ENCODE measurements at regions not wholly inside any gene's neighbourhood (a gene's known extent, or its start where the extent isn't known, plus 50 kb on each side); places are given as distances from the start of the nearest gene placed in this dataset.
"Not testable (repeated sequence)": the region's sequence is repeated elsewhere in the genome, so short reads cannot be mapped to it uniquely, and the experiment has no call there.

DNA sequence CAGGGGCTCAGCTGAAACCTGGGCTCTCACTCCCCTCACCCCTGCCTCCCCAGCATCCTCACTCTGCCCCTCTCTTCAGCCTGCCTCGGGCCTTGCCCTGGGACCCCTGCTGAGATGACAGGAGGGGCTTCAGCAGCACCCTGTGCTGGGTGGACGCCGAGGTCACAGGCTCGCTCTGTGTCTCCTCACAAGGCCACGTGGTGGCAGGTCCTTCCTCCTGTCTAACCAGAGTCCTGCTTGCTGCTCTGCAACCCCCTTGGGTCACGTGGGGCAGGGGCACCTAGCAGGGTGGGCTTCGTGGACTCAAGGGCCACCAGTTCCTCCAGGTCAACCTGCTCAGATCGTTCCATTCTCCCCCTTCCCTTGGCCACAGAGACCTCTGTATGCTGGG, 90.4 kb downstream of the TMEM121 start:
- H3K36me3 ChIP-seq, result no peaks in the 10 kb centered on the region
- no peak overlapping the region for H3K9ac ChIP-seq
- no peaks in the 10 kb centered on the region for H3K4me1 ChIP-seq
- H3K4me3 ChIP-seq, result no peak overlapping the region
- no peak overlapping the region for H3K27ac ChIP-seq
- peaks cover 0 to 10% (median 4%) of the 10 kb centered on the region in 11 experiments; a peak in 5 of 22 replicates for H3K9me3 ChIP-seq (replicated peaks in 1 of 11)
- H4K20me1 ChIP-seq, result no peaks in the 10 kb centered on the region
- H3K27me3 ChIP-seq, result no peaks in the 10 kb centered on the region
- H3K4me2 ChIP-seq, result no peak overlapping the region
- no peak for TF ChIP-seq Cebpa-rat (IDR thresholded peaks at IDR 0.05)

DNA sequence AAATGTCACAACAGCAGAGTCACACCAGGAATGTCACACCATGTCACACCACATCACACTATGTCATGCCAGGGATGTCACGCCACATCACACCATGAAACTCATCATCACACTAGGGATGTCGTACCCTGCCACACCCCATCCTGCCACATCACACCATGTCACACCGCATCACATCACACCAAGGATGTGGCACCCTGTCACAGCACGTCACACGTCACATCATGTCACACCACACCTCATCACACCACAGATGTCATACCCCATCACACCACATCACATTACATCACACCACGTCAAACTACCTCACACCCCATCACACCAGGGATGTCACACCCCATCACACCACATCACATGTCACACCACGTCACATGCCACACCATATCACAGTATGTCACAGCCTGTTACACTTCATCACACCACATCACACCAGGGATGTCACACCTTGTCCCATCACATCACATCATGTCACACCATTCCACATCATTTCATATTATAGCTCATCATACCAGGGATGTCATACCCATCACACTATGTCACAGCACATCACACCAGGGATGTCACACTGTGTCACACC, 90.9 kb downstream of the TMEM121 start:
- H4K20me1 ChIP-seq, result no peaks in the 10 kb centered on the region
- TF ChIP-seq Cebpa-rat (IDR thresholded peaks at IDR 0.05), result no peak
- no peaks in the 10 kb centered on the region for H3K27me3 ChIP-seq
- H3K9ac ChIP-seq, result no peak overlapping the region
- no peak overlapping the region for H3K4me2 ChIP-seq
- H3K9me3 ChIP-seq (replicated peaks in 1 of 11), result peaks cover 0 to 10% (median 4%) of the 10 kb centered on the region in 11 experiments; a peak in 5 of 22 replicates
- no peaks in the 10 kb centered on the region for H3K36me3 ChIP-seq
- H3K27ac ChIP-seq, result no peak overlapping the region
- H3K4me3 ChIP-seq, result no peak overlapping the region
- H3K4me1 ChIP-seq, result no peaks in the 10 kb centered on the region

DNA sequence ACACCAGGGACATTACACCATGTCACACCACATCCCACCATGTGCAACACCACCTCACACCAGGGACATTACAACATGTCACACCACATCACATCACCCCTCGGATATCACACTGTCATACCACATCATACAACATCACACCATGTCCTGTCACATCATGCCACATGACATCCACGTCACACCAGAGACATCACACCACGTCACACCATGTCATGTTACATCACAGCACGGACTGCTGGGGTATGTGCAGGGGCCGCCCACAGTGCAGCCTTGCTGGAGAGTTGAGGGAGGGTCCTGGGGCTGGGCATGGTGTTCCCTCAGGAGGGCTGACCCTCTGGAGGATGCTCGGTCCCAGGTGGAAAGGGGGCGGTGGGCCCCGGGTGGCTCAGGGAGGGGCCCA, 91.4 kb downstream of the TMEM121 start:
- H3K9me3 ChIP-seq (replicated peaks in 1 of 11), result peaks cover 0 to 10% (median 4%) of the 10 kb centered on the region in 11 experiments; a peak in 5 of 22 replicates
- H3K4me2 ChIP-seq, H3K27me3 ChIP-seq, H3K4me1 ChIP-seq, H3K27ac ChIP-seq, H3K4me3 ChIP-seq, H4K20me1 ChIP-seq, H3K36me3 ChIP-seq, H3K9ac ChIP-seq: not testable (repeated sequence)

DNA sequence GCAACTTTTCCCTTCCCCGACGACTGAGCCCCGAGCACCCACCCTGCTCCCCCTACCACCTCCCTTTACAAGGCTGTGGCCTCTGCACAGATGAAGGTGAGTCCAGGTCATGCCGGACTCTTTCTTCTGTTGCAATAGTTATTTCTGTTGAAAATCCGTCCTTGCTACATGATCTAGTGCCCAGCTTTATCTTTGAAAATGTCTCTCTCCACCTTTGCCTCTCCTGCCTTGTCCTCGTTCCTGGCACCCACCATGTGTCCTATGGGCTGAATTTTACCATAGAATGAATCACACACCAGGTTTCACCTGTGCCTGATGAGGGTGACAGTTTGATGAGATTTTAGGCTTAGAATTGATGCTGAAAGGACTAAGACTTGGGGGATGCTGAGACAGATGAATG, 92.9 kb downstream of the TMEM121 start:
- peaks cover 0 to 10% (median 4%) of the 10 kb centered on the region in 11 experiments; a peak in 5 of 22 replicates for H3K9me3 ChIP-seq (replicated peaks in 1 of 11)
- H3K9ac ChIP-seq, H3K4me2 ChIP-seq, H3K36me3 ChIP-seq, H3K4me3 ChIP-seq, H3K4me1 ChIP-seq, H4K20me1 ChIP-seq, H3K27ac ChIP-seq, H3K27me3 ChIP-seq: not testable (repeated sequence)

DNA sequence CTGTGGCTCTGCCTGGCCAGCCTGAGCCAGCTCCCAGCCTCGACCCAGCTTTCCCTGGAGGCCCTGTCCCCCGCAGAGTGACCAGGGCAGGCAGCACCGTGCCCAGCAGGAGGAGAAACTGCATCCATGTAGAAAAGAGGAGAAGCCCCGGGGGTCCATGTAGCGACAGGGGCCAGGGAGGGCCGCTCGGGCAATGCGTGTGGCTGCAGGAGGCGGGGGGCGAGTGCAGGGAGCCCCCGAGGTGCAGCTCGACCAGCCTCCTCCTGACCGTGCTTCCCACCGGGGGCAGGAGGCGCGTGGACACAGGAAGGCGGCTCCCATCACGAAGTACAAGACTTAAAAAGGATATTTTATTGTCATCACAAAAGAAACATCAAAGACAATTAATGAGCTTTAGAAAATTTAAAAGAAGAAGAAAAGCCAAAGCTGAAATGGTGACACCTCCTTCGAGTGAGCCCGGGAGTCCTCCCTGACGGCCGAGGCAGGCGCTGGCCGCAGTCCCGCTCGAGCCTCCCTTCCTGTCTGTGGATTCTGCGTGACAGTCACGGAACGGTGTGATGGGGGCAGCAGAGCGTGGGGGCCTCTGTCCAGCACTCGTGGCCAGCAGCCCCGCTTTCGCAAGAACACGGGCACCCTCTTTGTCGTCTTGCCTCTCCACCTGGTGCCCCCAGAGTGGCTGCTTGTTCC, 93.9 kb downstream of the TMEM121 start:
- not testable (repeated sequence) for H3K27me3 ChIP-seq, H4K20me1 ChIP-seq, H3K9ac ChIP-seq, H3K36me3 ChIP-seq, H3K27ac ChIP-seq, H3K4me1 ChIP-seq, H3K4me3 ChIP-seq, H3K4me2 ChIP-seq
- peaks cover 0 to 10% (median 4%) of the 10 kb centered on the region in 11 experiments; a peak in 5 of 22 replicates for H3K9me3 ChIP-seq (replicated peaks in 1 of 11)

DNA sequence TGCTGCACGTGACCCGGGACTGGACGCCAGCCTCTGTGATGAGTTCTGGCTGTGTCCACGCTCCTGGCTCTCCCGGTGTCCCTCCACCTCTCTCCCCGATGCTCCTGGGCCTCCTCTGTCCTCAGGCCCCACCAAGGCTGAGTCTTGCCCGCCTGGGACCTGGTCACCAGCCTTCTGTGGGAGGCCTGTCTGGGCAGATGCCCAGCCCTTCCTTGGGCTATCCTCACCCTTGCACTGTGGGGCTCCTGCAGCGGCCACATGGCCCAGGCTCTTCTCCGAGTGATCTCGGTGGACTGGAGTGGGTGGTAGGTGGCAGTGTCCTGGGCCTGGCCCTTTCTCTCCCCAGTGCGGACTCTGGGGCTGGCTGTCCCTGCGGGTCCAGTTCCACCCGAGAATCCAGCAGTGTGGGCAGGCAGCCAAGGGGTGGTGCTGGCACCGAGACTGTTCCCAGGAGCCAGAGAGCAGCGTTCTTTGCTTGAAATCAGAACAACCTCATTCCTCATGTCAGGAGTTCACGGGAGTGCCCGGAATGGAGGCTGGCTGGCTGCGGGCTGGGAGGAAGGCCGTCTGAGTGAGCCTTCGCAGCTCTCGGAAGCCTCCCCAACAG, 94.6 kb downstream of the TMEM121 start:
- H4K20me1 ChIP-seq, H3K27ac ChIP-seq, H3K36me3 ChIP-seq, H3K4me1 ChIP-seq, H3K27me3 ChIP-seq, H3K4me2 ChIP-seq, H3K9ac ChIP-seq, H3K4me3 ChIP-seq: not testable (repeated sequence)
- peaks cover 0 to 10% (median 4%) of the 10 kb centered on the region in 11 experiments; a peak in 5 of 22 replicates for H3K9me3 ChIP-seq (replicated peaks in 1 of 11)

DNA sequence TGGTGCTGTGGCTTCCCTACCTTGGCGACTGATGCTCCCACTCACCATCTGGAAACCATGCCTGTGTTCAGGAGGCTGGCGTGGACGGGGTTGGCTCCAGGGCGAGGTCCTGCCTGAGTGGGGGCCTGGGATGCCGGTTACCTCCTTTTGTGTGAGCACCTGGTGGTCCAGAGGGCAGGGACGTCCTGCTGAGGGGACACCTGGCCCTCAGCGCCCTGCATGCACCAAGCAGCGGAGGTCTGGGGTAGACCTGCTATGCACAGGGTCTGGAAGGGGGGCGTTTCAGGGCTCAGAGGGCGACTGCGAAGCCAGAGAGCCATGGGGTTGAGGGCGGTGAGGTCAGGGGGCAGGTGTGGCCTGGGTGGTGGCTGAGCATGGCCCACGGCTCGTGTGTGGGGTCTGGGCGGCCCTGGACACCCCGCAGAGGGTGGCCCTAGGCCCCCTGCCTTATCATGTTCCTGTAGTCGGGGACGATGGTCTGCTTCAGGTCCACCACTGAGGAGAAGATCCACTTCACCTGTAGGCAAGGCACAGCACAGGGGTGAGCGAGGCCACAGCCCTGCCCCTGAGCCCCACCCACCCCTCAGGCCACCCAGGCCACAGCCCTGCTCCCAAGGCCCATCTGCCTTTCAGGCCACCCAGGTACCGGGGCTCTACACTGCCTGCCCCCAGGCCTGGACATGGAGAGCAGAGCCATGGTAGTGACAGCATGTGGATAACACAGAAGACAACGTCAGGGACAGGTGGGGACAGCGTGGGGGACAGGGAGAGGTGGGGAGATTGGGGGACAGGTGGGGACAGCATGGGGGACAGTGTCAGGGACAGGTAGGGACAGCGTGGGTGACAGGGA, 95.3 kb downstream of the TMEM121 start:
- not testable (repeated sequence) for H4K20me1 ChIP-seq, H3K4me1 ChIP-seq, H3K9ac ChIP-seq, H3K36me3 ChIP-seq, H3K27me3 ChIP-seq, H3K27ac ChIP-seq, H3K4me3 ChIP-seq, H3K4me2 ChIP-seq
- H3K9me3 ChIP-seq (replicated peaks in 1 of 11), result peaks cover 0 to 10% (median 4%) of the 10 kb centered on the region in 11 experiments; a peak in 5 of 22 replicates

DNA sequence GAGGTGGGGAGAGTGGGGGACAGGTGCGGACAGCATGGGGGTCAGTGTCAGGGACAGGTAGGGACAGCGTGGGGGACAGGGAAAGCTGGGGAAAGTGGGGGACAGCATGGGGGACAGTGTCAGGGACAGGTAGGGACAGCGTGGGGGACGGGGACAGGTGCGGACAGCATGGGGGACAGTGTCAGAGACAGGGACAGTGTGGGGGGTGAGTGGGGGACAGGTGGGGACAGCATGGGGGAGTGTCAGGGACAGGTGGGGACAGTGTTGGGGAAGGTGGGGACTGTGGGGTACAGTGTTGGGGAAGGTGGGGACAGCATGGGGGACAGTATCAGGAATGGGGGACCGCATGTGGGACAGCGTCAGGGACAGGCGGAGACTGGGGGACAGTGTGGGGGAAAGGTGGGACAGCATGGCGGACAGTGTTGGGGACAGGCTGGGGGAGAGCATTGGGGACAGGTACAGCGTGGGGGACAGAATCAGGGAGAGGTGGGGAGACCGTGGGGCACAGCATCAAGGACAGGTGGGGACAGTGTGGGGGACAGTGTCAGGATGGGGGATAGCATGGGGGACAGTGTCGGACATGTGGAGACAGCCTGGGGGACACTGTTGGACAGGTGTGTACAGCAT, 96.1 kb downstream of the TMEM121 start:
- peaks cover 0 to 6% (median 0%) of the 10 kb centered on the region in 11 experiments; a peak in 1 of 22 replicates for H4K20me1 ChIP-seq
- H3K4me1 ChIP-seq, result peaks cover 0 to 7% (median 0%) of the 10 kb centered on the region in 10 experiments; a peak in 4 of 20 replicates
- no peak for TF ChIP-seq Cebpa-rat (IDR thresholded peaks at IDR 0.05)
- H3K27ac ChIP-seq, result no peak overlapping the region
- peaks cover 0 to 3% (median under 1%) of the 10 kb centered on the region in 11 experiments; a peak in 3 of 22 replicates for H3K9me3 ChIP-seq (replicated peaks in 1 of 11)
- H3K27me3 ChIP-seq, result no peaks in the 10 kb centered on the region
- no peaks in the 10 kb centered on the region for H3K36me3 ChIP-seq
- no peak overlapping the region for H3K4me2 ChIP-seq
- no peak overlapping the region for H3K4me3 ChIP-seq
- H3K9ac ChIP-seq, result no peak overlapping the region

DNA sequence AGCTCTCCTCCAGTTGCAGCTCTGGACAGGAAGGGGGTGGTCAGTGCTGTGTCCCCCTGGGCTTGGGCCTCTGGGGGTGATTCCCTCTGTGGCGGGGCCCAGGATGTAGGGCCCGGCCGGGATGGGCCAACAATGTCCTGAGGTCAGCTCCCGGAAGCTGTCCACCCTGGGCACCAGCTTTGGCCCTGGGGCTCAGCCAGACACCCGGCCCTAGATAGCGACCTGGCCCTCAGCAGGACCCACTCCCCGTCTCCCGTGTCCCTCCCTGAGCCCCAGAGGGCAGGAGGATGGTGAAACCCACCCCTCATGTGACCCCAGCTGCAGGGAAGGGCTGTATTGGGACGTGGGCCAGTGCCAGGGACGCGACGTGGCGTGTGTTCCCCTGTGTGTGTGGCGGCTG, 96.8 kb downstream of the TMEM121 start:
- not testable (repeated sequence) for H3K36me3 ChIP-seq

DNA sequence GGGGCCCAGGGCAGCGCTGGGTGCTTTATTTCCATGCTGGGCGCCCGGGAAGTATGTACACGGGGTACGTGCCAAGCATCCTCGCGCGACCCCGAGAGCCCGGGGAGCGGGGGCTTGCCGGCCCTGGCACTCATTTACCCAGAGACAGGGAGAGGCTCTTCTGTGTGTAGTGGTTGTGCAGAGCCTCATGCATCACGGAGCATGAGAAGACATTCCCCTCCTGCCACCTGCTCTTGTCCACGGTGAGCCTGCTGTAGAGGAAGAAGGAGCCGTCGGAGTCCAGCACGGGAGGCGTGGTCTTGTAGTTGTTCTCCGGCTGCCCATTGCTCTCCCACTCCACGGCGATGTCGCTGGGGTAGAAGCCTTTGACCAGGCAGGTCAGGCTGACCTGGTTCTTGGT, 98.0 kb downstream of the TMEM121 start:
- H3K9me3 ChIP-seq (replicated peaks in 1 of 11); H4K20me1 ChIP-seq; H3K36me3 ChIP-seq; H3K27ac ChIP-seq; H3K4me2 ChIP-seq; H3K9ac ChIP-seq; H3K4me3 ChIP-seq; H3K27me3 ChIP-seq: not testable (repeated sequence)
- peaks cover under 1 to 11% (median 3%) of the 10 kb centered on the region in 10 experiments; a peak in 17 of 20 replicates for H3K4me1 ChIP-seq

More for the DNA sequence above, 96.8 kb downstream of the TMEM121 start:
- H3K9me3 ChIP-seq (replicated peaks in 1 of 11); H3K27ac ChIP-seq; H3K4me1 ChIP-seq; H4K20me1 ChIP-seq; H3K4me2 ChIP-seq; H3K9ac ChIP-seq; H3K27me3 ChIP-seq; H3K4me3 ChIP-seq: not testable (repeated sequence)

DNA sequence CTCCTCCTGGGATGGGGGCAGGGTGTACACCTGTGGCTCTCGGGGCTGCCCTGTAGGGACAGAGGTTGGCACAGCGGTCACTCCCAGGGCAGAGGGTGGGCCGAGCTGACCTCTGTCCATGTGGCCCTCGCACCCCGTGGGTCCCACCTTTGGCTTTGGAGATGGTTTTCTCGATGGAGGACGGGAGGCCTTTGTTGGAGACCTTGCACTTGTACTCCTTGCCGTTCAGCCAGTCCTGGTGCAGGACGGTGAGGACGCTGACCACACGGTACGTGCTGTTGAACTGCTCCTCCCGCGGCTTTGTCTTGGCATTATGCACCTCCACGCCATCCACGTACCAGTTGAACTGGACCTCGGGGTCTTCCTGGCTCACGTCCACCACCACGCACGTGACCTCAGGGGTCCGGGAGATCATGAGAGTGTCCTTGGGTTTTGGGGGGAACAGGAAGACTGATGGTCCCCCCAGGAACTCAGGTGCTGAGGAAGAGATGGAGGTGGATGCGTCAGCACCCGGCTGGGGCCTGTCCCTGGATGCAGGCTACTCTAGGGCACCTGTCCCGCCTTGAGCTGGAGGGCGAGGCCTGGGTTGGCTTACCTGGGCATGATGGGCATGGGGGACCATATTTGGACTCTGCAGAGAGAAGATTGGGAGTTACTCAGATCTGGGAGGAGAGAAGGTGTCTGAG, 98.5 kb downstream of the TMEM121 start:
- H3K9me3 ChIP-seq (replicated peaks in 1 of 11); H4K20me1 ChIP-seq; H3K27ac ChIP-seq; H3K27me3 ChIP-seq; H3K4me2 ChIP-seq; H3K36me3 ChIP-seq; H3K4me3 ChIP-seq; H3K9ac ChIP-seq: not testable (repeated sequence)
- peaks cover 5 to 16% (median 8%) of the 10 kb centered on the region in 10 experiments; a peak in 18 of 20 replicates for H3K4me1 ChIP-seq

DNA sequence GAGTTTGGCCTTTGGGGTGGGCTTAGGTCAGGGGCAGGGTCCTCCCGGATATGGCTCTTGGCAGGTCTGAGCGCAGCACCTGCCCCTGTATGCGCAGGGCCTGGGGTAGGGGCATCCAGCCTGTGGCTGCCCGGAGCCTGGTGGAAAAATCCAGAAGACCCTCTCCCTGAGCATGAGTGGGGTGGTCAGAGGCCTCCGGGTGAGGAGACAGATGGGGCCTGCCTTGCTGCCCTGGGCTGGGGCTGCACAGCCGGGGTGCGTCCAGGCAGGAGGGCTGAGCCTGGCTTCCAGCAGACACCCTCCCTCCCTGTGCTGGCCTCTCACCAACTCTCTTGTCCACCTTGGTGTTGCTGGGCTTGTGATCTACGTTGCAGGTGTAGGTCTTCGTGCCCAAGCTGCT, 99.1 kb downstream of the TMEM121 start:
- H3K27me3 ChIP-seq; H3K4me2 ChIP-seq; H3K27ac ChIP-seq; H3K9ac ChIP-seq; H3K36me3 ChIP-seq; H4K20me1 ChIP-seq; H3K9me3 ChIP-seq (replicated peaks in 1 of 11); H3K4me3 ChIP-seq: not testable (repeated sequence)
- H3K4me1 ChIP-seq, result peaks cover 5 to 17% (median 9%) of the 10 kb centered on the region in 10 experiments; a peak in 18 of 20 replicates

Data from BLaER1 treated with 17β-estradiol and CSF1 and Interleukin-3, amounts not matched to agents 10 nM and 100 nM (cell line).